NT2/D1 (cell line): ENCODE measurements at regions not wholly inside any gene's neighbourhood (a gene's known extent, or its start where the extent isn't known, plus 50 kb on each side); places are given as distances from the start of the nearest gene placed in this dataset.

ENCODE experiments used
- DNase-seq: peaks from one replicate; pipeline ENCODE4 v3.0.0-alpha.2; 2011; ENCODE audit warnings: low read depth, low spot score
- H3K27me3 ChIP-seq: 2 replicates; pipeline ENCODE4 v1.6.0; 2011; ENCODE audit warnings: mild to moderate bottlenecking; ENCODE audit not compliant: insufficient read length, insufficient read depth
- H3K36me3 ChIP-seq: 2 replicates; pipeline ENCODE4 v1.6.1; 2011; ENCODE audit warnings: mild to moderate bottlenecking, low read length, mixed read lengths; ENCODE audit not compliant: insufficient read depth, insufficient read length
- H3K4me1 ChIP-seq: 2 replicates; pipeline ENCODE4 v1.5.1; 2011; ENCODE audit not compliant: insufficient read depth, insufficient read length
- H3K4me3 ChIP-seq: 2 replicates; pipeline ENCODE4 v1.5.1; 2011; ENCODE audit warnings: low read depth; ENCODE audit not compliant: insufficient read length
- H3K9ac ChIP-seq: 2 replicates; pipeline ENCODE4 v1.6.0; 2011; ENCODE audit warnings: low read depth; ENCODE audit not compliant: insufficient read length
- H3K9me3 ChIP-seq: 2 replicates; pipeline ENCODE4 v1.5.1; 2011; ENCODE audit warnings: mild to moderate bottlenecking, low read length; ENCODE audit not compliant: insufficient read depth
- SUZ12 ChIP-seq: IDR thresholded peaks from 2 replicates; pipeline ENCODE4 v1.6.1; 2011; ENCODE audit not compliant: insufficient read length, insufficient read depth; ENCODE audit errors: extremely low read depth
- YY1 ChIP-seq: IDR thresholded peaks from 2 replicates; pipeline ENCODE4 v1.6.1; 2011; ENCODE audit not compliant: insufficient read length, insufficient read depth
- ZNF274 ChIP-seq: IDR thresholded peaks from 2 replicates; pipeline ENCODE4 v1.6.1; 2011; ENCODE audit warnings: mild to moderate bottlenecking, low read depth, low read length

GRCh38 chr3:107956991-107957900, 133.6 kb downstream of the CD47 start:
- DNase-seq: no peak
- Histone ChIP-seq H3K36me3 (no peaks in the 10 kb centered on the region), H3K9me3 (no peaks in the 10 kb centered on the region), H3K9ac (no peak overlapping the region), H3K27me3 (no peaks in the 10 kb centered on the region), H3K4me1 (no peaks in the 10 kb centered on the region), H3K4me3 (no peak overlapping the region)
- TF ChIP-seq ZNF274 (no peak), SUZ12 (no peak), YY1 (no peak)

- no peaks in the 10 kb centered on the region for H3K27me3 ChIP-seq
- TF ChIP-seq ZNF274 (no peak), YY1 (no peak), SUZ12 (no peak)
Observed at GRCh38 chr3:107954845-107955244, 136.0 kb downstream of the CD47 start.

DNA sequence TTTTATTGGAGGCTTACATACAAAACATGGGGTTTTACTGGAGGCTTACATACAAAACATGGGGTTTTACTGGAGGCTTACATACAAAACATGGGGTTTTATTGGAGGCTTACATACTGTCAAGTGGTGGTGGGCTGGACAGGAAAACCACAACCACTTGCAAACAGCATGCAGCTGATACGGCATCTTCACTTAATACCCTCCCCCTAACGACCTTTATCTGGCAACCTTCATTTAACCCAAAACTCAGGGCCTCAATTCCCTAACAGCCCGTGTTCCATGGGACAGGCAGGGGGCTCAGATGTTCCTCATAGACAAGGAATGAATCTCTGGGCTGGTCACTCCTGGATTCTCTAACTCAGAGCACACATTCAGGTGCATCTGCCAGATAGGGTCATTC, 137.1 kb downstream of the CD47 start:
- H3K4me3 ChIP-seq: no peak overlapping the region
- H3K36me3 ChIP-seq: no peaks in the 10 kb centered on the region
- no peak overlapping the region for H3K9ac ChIP-seq
- H3K4me1 ChIP-seq: no peaks in the 10 kb centered on the region
- H3K27me3 ChIP-seq: no peaks in the 10 kb centered on the region
- DNase-seq: no peak
- TF ChIP-seq YY1 (no peak), SUZ12 (no peak), ZNF274 (no peak)
- no peaks in the 10 kb centered on the region for H3K9me3 ChIP-seq

More at GRCh38 chr3:107954845-107955244, 136.0 kb downstream of the CD47 start:
- H3K4me1 ChIP-seq: no peaks in the 10 kb centered on the region
- H3K36me3 ChIP-seq: no peaks in the 10 kb centered on the region
- no peak overlapping the region for H3K4me3 ChIP-seq
- H3K9me3 ChIP-seq: no peaks in the 10 kb centered on the region
- DNase-seq: no peak
- H3K9ac ChIP-seq: no peak overlapping the region

GRCh38 chr3:107951126-107951525, 139.7 kb downstream of the CD47 start:
- TF ChIP-seq YY1 (no peak), ZNF274 (no peak), SUZ12 (no peak)
- H3K4me1 ChIP-seq: no peaks in the 10 kb centered on the region
- no peaks in the 10 kb centered on the region for H3K36me3 ChIP-seq
- H3K27me3 ChIP-seq: no peaks in the 10 kb centered on the region
- H3K9ac ChIP-seq: no peak overlapping the region
- no peak for DNase-seq
- H3K9me3 ChIP-seq: no peaks in the 10 kb centered on the region
- H3K4me3 ChIP-seq: no peak overlapping the region

GRCh38 chr3:107950417-107950816, 140.4 kb downstream of the CD47 start:
- no peaks in the 10 kb centered on the region for H3K36me3 ChIP-seq

DNA sequence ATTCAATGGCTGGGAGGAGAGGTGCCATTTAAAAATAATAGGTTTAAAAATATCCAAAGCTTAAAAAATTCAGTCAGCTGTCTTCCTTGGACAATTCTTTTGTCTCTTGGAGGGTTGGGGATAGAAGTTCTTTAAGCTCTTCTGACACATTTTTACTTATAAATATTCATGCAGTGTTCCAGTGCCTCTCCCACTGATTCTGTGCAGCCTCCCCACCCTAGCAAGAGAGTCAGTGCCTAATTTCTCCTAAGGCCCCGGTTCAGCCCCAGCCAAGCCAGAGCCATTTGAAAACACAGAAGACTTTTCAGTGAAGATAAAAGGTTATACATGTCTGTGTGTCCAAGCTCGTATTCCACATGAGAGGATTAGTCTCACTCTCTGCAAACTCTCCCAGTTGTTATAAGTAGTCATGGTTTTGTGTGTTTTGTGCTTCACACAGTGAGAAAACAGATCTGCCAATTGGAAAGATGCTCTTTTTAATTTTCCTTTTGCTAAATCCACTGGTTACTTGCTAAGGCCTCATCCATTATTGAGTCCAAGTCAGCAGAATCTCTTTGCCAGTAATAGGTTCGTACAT, 141.3 kb downstream of the CD47 start:
- H3K36me3 ChIP-seq: no peaks in the 10 kb centered on the region
- no peaks in the 10 kb centered on the region for H3K4me1 ChIP-seq
- H3K4me3 ChIP-seq: no peak overlapping the region
- H3K9ac ChIP-seq: no peak overlapping the region
- H3K9me3 ChIP-seq: no peaks in the 10 kb centered on the region
- no peaks in the 10 kb centered on the region for H3K27me3 ChIP-seq
- DNase-seq: no peak
- TF ChIP-seq YY1 (no peak), ZNF274 (no peak), SUZ12 (no peak)

More at GRCh38 chr3:107950417-107950816, 140.4 kb downstream of the CD47 start:
- no peaks in the 10 kb centered on the region for H3K9me3 ChIP-seq
- TF ChIP-seq YY1: no peak
- no peak for TF ChIP-seq ZNF274
- TF ChIP-seq SUZ12: no peak
- no peak overlapping the region for H3K9ac ChIP-seq
- no peak overlapping the region for H3K4me3 ChIP-seq
- no peak for DNase-seq
- H3K27me3 ChIP-seq: no peaks in the 10 kb centered on the region
- no peaks in the 10 kb centered on the region for H3K4me1 ChIP-seq

DNA sequence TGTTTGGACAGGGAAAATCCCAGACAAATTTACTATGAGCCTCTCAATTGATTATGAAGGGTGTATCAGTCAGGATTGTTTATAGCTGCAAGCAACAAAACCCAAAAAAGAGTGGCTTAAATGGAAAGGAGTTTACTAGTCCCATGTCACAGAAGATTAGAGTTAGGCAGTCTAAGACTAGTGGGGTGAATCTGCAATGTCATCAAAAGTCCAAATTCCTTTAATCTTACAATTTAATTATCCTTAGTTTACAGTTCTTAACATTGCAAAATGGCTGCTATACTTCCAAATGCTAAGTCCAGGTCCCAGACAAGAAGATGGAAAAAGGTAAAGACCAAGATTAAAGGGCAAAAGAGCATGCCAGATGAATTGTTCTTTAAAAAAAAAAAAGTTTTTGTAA, 143.6 kb downstream of the CD47 start:
- TF ChIP-seq ZNF274: no peak
- no peak for TF ChIP-seq YY1
- TF ChIP-seq SUZ12: no peak
- Histone ChIP-seq H3K4me3 (no peak overlapping the region), H3K4me1 (no peaks in the 10 kb centered on the region), H3K27me3 (no peaks in the 10 kb centered on the region), H3K36me3 (no peaks in the 10 kb centered on the region), H3K9ac (no peak overlapping the region), H3K9me3 (no peaks in the 10 kb centered on the region)
- DNase-seq: no peak

DNA sequence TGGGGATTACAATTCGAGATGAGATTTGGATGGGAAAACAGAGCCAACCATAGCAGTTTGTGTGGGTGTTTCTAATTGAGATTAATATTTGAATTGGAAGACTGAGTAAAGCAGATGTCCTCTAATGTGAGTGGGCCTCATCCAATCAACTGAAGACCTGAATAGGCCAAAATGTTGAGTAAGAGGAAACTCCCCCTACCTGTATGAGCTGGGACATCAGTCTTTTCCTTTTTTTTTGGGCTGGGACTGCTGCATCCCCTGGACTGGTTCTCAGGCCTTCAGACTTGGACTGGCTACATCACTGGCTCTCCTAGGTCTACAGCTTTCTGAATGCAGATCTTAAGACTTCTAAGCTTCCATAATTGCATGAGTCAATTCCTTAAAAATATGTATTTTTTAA, 144.1 kb downstream of the CD47 start:
- H3K9ac ChIP-seq: no peak overlapping the region
- no peak for DNase-seq
- H3K27me3 ChIP-seq: no peaks in the 10 kb centered on the region
- no peaks in the 10 kb centered on the region for H3K9me3 ChIP-seq
- TF ChIP-seq YY1 (no peak), ZNF274 (no peak), SUZ12 (no peak)
- H3K4me1 ChIP-seq: no peaks in the 10 kb centered on the region
- no peak overlapping the region for H3K4me3 ChIP-seq
- no peaks in the 10 kb centered on the region for H3K36me3 ChIP-seq
